GM18520 (cell line): ENCODE measurements at regions not wholly inside any gene's neighbourhood (a gene's known extent, or its start where the extent isn't known, plus 50 kb on each side); places are given as distances from the start of the nearest gene placed in this dataset.

Experiments
- ATAC-seq: cut with Tn5 transposase; IDR thresholded peaks from one replicate; pipeline ENCODE4 v1.9.1; 2021; ENCODE audit not compliant: unreplicated experiment

GRCh38 chr6:159118924-159119323, 50.3 kb upstream of the FNDC1 start:
- no peak for ATAC-seq

- ATAC-seq: no peak
Observed at GRCh38 chr6:159117563-159117962, 51.6 kb upstream of the FNDC1 start.

DNA sequence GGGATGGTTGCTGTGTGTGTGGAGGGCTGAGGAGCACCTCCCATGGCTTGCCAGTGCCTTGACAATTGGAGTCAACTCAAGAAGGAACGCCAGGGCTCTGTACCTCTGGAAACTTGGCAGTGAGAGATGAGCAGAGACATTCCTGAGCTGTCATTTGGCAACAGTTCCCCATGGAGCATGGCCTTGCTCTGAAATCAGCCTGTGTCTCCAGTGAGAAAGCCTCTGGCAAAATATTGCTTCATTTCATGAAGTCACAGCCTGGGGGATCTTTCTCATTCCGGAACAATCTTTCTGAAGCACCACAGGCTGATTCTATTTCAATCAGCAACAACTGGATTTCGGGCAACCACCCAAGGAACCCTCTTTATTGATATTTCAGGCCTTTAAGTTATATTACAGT, 52.2 kb upstream of the FNDC1 start:
- ATAC-seq: no peak

DNA sequence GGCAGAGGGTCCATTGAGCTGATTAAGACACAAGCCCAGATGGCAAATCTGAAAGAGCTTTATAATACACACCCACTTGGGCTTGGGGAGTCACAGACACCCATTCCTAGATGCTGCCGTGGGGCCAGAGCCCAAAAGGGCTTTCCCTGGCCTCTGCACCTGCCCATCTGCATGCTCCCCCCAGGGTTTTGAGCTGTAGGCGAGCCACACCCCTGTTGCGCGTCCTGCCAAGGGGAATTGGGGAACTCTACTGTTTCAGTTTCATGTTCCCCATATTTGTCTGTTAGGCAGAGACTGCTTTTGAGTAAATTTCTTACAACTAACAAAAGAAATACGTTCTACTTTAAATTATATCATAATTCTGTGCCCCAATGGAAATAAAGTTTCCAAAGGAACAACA, 52.9 kb upstream of the FNDC1 start:
- ATAC-seq: no peak

DNA sequence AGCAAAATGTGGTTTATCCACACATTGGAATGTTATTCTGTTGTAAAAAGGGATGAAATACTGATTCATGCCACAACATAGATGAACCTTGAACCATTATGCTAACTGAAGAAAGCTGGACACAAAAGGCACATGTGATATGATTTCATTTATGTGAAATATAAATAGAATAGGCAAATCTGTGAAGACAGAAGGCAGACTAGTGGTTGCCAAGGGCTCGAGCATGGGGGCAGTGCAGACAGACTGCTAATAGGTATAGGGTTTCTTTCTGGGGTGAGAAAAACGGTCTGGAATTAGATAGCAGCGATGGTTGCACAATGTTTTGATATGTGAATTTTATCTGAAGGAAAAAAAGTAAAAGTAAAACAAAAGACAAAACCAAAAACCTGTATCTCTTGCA, 54.6 kb upstream of the FNDC1 start:
- no peak for ATAC-seq

- ATAC-seq: no peak
Observed at GRCh38 chr6:159113223-159113622, 56.0 kb upstream of the FNDC1 start.

GRCh38 chr6:159112714-159113113, 56.5 kb upstream of the FNDC1 start:
- no peak for ATAC-seq

DNA sequence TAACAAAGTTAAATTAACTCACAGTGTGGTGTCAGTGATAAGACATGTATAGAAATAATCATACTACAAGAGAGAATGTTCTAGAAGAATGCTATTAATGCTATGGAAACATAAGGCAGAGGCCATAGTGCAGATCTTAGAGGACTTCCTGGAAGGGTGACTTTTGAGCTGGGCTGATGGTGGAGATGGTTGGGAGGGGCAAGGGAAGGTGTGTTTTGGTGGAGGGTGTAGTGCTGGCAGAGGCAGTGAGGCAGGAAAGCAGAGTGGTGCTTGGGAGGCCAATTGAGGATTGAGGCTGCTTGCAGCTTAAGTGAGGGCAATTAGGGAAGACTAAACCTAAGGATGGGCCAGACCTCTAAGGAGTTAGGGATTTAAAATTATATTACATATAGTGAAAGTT, 58.5 kb upstream of the FNDC1 start:
- no peak for ATAC-seq

DNA sequence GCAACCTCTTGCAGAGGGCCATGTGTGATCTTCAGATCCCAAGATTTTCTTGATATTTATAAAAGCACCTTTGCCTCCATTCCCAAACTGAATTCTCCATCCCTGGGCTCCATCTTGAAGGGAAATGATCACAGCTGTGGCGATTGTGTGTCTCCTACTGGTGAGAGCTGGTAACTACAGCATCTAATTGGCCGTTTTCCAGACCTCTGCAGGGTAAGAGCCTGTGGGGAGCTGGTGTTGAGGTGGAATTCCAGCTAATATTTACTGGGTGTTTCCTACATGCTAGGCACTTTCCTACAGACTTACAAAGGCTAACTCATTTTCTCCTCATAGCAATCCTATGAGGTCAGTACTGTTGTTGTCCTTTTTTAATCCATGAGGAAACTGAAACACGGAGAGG, 59.2 kb upstream of the FNDC1 start:
- no peak for ATAC-seq

- no peak for ATAC-seq
Observed at GRCh38 chr6:159109391-159109790, 59.8 kb upstream of the FNDC1 start.

- no peak for ATAC-seq
Observed at GRCh38 chr6:159108426-159108985, 60.7 kb upstream of the FNDC1 start.

DNA sequence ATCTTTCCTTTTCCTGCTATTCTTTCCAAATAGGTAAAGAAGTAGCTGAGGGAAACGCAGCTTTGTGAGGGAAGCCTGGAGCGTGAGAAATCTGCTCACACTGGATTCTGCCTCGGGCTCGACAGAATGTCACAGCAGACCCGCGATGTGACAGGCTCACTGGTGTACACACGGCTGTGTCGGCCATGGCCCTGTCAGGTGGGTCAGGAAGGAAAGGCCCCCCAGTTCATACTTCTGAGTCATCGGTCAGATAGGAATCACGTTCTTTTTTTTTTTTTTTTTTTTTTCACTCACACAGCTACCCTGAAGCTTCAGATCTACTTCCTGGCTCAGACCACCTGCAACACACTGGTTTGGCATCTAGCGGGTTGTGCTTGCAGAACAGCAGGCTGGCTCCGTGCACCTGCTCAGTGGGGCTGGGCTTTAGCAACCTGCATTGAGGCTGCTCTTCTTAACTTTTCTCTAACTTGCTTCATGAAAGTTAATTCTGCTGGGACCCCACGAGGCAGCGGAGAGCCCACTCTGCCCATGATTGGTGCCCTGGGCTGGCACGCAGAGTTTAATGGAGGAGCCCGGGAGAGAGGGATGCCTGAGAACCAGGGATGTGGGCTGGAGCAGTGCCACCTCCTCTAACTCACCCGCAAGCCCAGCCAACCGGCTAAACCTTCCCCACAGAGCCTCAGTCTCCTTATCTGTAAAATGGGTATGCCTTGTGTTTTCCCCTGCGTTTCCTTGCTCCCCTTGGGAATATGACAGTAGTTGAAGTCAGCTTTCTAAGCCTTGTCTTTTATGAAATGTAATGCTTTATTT, 61.5 kb upstream of the FNDC1 start:
- ATAC-seq: no peak

- peak; percentile 83 for ATAC-seq
Observed at GRCh38 chr6:159106627-159107241, 61.9 kb upstream of the TAGAP start.

GRCh38 chr6:159105716-159106115, 60.9 kb upstream of the TAGAP start:
- ATAC-seq: no peak

GRCh38 chr6:159104931-159105330, 60.1 kb upstream of the TAGAP start:
- ATAC-seq: no peak

- ATAC-seq: peak; percentile 46
Observed at GRCh38 chr6:159104163-159104925, 59.6 kb upstream of the TAGAP start.

DNA sequence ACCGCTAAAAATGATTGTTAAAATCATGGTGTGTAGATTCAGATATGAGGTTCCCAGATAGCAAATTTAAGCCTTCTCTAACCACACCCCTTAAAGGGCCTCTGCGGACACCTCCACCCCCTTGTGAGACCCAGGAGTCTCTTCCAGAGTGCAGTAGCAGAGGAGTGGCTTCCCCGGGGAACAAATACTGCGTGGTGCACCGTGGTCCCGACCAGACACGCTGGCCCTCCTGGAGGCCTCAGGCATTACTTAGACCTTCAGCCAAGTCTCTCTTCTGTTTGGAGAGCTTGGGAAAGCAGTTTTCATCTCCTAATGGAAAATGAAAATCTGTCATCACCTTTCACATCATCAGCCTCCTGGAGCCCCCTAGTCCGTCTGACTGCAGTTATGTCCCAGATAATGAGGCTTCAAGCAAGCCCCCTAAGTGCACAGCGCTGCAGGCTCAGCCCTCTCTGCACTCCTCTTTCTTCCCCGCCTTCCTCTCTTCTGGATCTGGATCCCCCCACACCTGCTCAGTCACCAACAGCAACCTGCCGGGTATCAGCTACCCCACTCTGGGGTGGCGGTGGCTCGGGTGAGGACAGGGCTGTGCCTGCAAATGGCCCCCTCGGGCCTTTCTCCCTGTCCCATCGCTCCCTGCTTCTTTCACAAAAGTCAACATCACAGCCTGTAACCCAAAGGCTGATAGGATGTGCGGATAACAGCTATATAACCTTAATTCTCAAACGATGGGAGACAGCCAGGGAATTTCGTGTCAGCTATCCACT, 58.8 kb upstream of the TAGAP start:
- no peak for ATAC-seq

DNA sequence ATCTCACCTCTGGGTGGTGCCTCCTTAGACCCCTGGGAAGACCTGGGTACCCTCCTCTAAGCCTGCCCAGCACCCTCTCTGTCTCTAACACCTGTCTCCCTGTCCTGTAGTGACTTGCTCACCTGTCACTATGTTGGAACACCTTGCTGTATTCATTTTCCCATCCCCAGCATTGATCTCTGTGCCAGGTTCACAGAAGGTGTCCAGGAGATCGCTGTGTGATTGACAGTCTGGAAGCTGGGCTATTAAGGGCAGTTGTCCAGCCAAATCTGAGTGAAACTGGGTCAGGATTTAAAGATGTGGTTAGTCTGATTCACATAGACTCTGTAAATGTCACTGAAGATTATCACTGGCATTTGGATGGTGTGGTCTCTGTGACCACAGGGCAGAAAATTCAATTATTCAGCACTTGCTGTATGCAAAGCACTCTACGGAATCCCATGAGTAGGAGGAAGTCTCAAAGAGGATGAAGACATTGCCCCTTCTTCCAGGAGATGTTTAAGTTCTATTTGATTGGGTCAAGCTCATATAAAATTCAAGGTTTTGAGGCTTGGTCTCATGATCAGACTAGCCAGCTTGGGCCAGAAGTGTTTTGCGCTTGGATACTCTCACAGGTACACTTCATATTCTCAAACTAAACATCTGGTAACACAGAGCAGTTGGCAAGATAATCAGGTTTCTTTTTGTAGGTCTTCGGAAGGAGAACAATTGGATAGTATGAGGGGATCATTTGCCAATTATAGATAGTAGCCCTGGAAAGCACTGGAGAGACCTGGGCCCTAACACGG, 57.8 kb upstream of the TAGAP start:
- no peak for ATAC-seq

DNA sequence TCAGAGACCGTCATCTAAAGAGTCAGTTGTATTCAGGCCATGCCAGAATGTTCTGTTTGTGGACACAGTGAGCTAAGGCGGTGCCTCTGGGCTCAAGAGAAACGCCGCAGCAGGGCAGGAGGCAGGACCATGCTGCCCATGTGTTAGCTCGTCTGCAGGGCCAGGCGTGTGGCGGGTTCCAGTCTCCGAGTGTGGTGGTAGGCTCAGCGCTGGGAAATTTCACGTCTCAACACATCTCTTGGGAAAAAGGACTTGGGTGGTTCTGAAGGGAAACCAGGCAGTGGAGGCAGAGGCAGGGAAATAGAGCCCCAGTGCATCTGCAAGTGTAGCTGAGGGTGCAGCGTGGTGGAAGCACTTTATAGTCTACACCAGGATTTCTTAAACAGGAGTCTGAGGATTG, 56.9 kb upstream of the TAGAP start:
- no peak for ATAC-seq
